ENCODE measurements at regions not wholly inside any gene's neighbourhood (a gene's known extent, or its start where the extent isn't known, plus 50 kb on each side); places are given as distances from the start of the nearest gene placed in this dataset.

GRCh38 chr15:66647358-66647757 lies 54.7 kb upstream of the SMAD6 start:
- Mint-ChIP-seq H3K4me1 (no peaks in the 10 kb centered on the region), H3K27me3 (no peaks in the 10 kb centered on the region)

GRCh38 chr15:66648588-66648987 lies 53.4 kb upstream of the SMAD6 start:
- Mint-ChIP-seq H3K4me3 (no peak overlapping the region), H3K27me3 (no peaks in the 10 kb centered on the region), H3K36me3 (no peaks in the 10 kb centered on the region), H3K9me3 (no peaks in the 10 kb centered on the region), H3K27ac (no peak overlapping the region), H3K4me1 (no peaks in the 10 kb centered on the region)

More at GRCh38 chr15:66647358-66647757, 54.7 kb upstream of the SMAD6 start:
- no peak overlapping the region for H3K4me3 Mint-ChIP-seq
- H3K36me3 Mint-ChIP-seq: no peaks in the 10 kb centered on the region
- H3K9me3 Mint-ChIP-seq: no peaks in the 10 kb centered on the region
- H3K27ac Mint-ChIP-seq: no peak overlapping the region

- Mint-ChIP-seq H3K27me3 (no peaks in the 10 kb centered on the region), H3K27ac (no peak overlapping the region), H3K4me1 (no peaks in the 10 kb centered on the region), H3K9me3 (no peaks in the 10 kb centered on the region), H3K36me3 (no peaks in the 10 kb centered on the region), H3K4me3 (no peak overlapping the region)
Measured at GRCh38 chr15:66649235-66649984, 52.6 kb upstream of the SMAD6 start.

GRCh38 chr15:66650433-66650832 lies 51.6 kb upstream of the SMAD6 start:
- Mint-ChIP-seq H3K27me3 (no peaks in the 10 kb centered on the region), H3K4me1 (peaks cover 3% of the 10 kb centered on the region), H3K27ac (no peak overlapping the region), H3K4me3 (no peak overlapping the region), H3K9me3 (no peaks in the 10 kb centered on the region), H3K36me3 (no peaks in the 10 kb centered on the region)

GRCh38 chr15:66651198-66651597 lies 50.8 kb upstream of the SMAD6 start:
- Mint-ChIP-seq H3K27ac (no peak overlapping the region), H3K4me1 (peaks cover 7% of the 10 kb centered on the region), H3K4me3 (no peak overlapping the region), H3K36me3 (no peaks in the 10 kb centered on the region), H3K9me3 (no peaks in the 10 kb centered on the region), H3K27me3 (no peaks in the 10 kb centered on the region)

- H3K36me3 Mint-ChIP-seq: no peaks in the 10 kb centered on the region
- H3K9me3 Mint-ChIP-seq: no peaks in the 10 kb centered on the region
- H3K27me3 Mint-ChIP-seq: no peaks in the 10 kb centered on the region
Measured at GRCh38 chr15:66651913-66652642, 50.0 kb upstream of the SMAD6 start.

More at GRCh38 chr15:66651913-66652642, 50.0 kb upstream of the SMAD6 start:
- Mint-ChIP-seq H3K4me3 (no peak overlapping the region), H3K4me1 (peaks cover 7% of the 10 kb centered on the region), H3K27ac (no peak overlapping the region)

Measured in activated naive CD4-positive, alpha-beta T cell treated with anti-CD3 and anti-CD28 coated beads, Interleukin-2, amount 50 U/mL, for 24 hours (primary cell).